HL-60 (cell line): ENCODE measurements at regions not wholly inside any gene's neighbourhood (a gene's known extent, or its start where the extent isn't known, plus 50 kb on each side); places are given as distances from the start of the nearest gene placed in this dataset.
"Not testable (repeated sequence)": the region's sequence is repeated elsewhere in the genome, so short reads cannot be mapped to it uniquely, and the experiment has no call there.

Experiments used
- DNase-seq, 2 experiments: peaks; one replicate each; pipeline ENCODE4 v3.0.0-alpha.2; 2010 to 2020; ENCODE audit warnings: low read depth in 1 of 2, low spot score in 1 of 2
- H3K27ac ChIP-seq: fragments of 250-450 bp; sonication (Bioruptor Pico); replicated peaks from 2 replicates; pipeline ENCODE4 v1.5.1; 2020; ENCODE audit warnings: mild to moderate bottlenecking, moderate library complexity
- H3K27me3 ChIP-seq: fragments of 250-450 bp; sonication (Bioruptor Pico); 2 replicates; pipeline ENCODE4 v1.5.1; 2021; ENCODE audit warnings: mild to moderate bottlenecking, moderate library complexity; ENCODE audit not compliant: insufficient read depth, poor library complexity, severe bottlenecking
- H3K4me3 ChIP-seq: replicated peaks from 2 replicates; pipeline ENCODE4 v1.5.1; 2011; ENCODE audit warnings: mild to moderate bottlenecking, control low read depth, low read length; ENCODE audit not compliant: insufficient read depth
- CTCF ChIP-seq: IDR thresholded peaks from one replicate; pipeline ENCODE4 v1.5.1; 2011; ENCODE audit warnings: low read length, control low read depth, inconsistent platforms; ENCODE audit not compliant: insufficient read depth
- GABPA ChIP-seq: IDR thresholded peaks from 2 replicates; pipeline ENCODE4 v1.6.1; 2012; ENCODE audit warnings: low read depth
- POLR2AphosphoS5 ChIP-seq: IDR thresholded peaks from 2 replicates; pipeline ENCODE4 v1.6.1; 2012; ENCODE audit warnings: low read depth
- REST ChIP-seq: IDR thresholded peaks from 2 replicates; pipeline ENCODE4 v1.6.1; 2012; ENCODE audit warnings: low read depth; ENCODE audit not compliant: insufficient replicate concordance
- SPI1 ChIP-seq: IDR thresholded peaks from 2 replicates; pipeline ENCODE4 v1.6.1; 2012; ENCODE audit warnings: low read depth, mild to moderate bottlenecking, borderline replicate concordance

GRCh38 chr11:96551136-96551535 is 161.3 kb downstream of the JRKL start:
- no peak overlapping the region for H3K27ac ChIP-seq
- no peaks in the 10 kb centered on the region for H3K27me3 ChIP-seq
- no peak for DNase-seq
- TF ChIP-seq POLR2AphosphoS5, result no peak
- no peak for TF ChIP-seq SPI1
- TF ChIP-seq GABPA, result no peak
- TF ChIP-seq CTCF, result no peak
- no peak for TF ChIP-seq REST
- no peak overlapping the region for H3K4me3 ChIP-seq

GRCh38 chr11:96554236-96554820 is 164.5 kb downstream of the JRKL start:
- no peak overlapping the region for H3K4me3 ChIP-seq
- no peaks in the 10 kb centered on the region for H3K27me3 ChIP-seq
- TF ChIP-seq CTCF (no peak), POLR2AphosphoS5 (no peak), GABPA (no peak), SPI1 (no peak), REST (no peak)
- no peak for DNase-seq
- H3K27ac ChIP-seq, result no peak overlapping the region

- not testable (repeated sequence) for H3K27ac ChIP-seq, H3K4me3 ChIP-seq, DNase-seq
These were observed 166.0 kb downstream of the JRKL start for GRCh38 chr11:96555826-96556225.

GRCh38 chr11:96560727-96561126 is 170.9 kb downstream of the JRKL start:
- not testable (repeated sequence) for H3K4me3 ChIP-seq, DNase-seq

More at GRCh38 chr11:96555826-96556225, 166.0 kb downstream of the JRKL start:
- not testable (repeated sequence) for H3K27me3 ChIP-seq

GRCh38 chr11:96567176-96567575 is 177.4 kb downstream of the JRKL start:
- no peak overlapping the region for H3K27ac ChIP-seq

More at GRCh38 chr11:96560727-96561126, 170.9 kb downstream of the JRKL start:
- H3K27ac ChIP-seq, H3K27me3 ChIP-seq: not testable (repeated sequence)

More at GRCh38 chr11:96567176-96567575, 177.4 kb downstream of the JRKL start:
- Histone ChIP-seq H3K4me3 (no peak overlapping the region), H3K27me3 (no peaks in the 10 kb centered on the region)
- no peak for DNase-seq
- TF ChIP-seq POLR2AphosphoS5 (no peak), SPI1 (no peak), CTCF (no peak), GABPA (no peak), REST (no peak)
